ENCODE measurements at regions not wholly inside any gene's neighbourhood (a gene's known extent, or its start where the extent isn't known, plus 50 kb on each side); places are given as distances from the start of the nearest gene placed in this dataset.

DNA sequence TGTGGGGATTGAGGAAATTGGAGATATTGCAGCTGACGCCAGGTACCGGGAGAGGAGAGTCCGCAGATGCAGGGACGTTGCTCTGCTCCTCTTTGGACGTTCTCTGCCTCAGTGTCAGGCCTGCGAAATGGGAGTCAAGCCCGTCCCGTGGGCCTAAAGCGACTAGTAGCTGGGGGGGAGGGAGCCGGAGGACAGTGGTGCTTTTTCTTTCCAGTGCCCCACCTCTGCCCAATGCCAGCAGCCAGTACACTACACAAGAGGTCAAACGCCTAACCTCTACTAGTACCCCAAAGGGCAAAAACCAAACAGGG is 413.6 kb upstream of the ESRRG start:
- Histone ChIP-seq H3K27ac (ENCODE audit: control insufficient read depth, insufficient read depth) (no peak overlapping the region), H4K20me1 (ENCODE audit: control insufficient read depth, insufficient read depth) (no peaks in the 10 kb centered on the region), H3K9me3 (replicated peaks; ENCODE audit: control insufficient read depth, insufficient read depth, low read length) (no peaks in the 10 kb centered on the region; the same call in 2 of the 3 replicates), H3K36me3 (ENCODE audit: control insufficient read depth in 2 of 2, insufficient read depth in 2 of 2, low read length in 1 of 2) (no peaks in the 10 kb centered on the region), H3K9ac (ENCODE audit: control insufficient read depth, insufficient read depth, low read length) (no peak overlapping the region), H3K4me2 (ENCODE audit: control insufficient read depth, insufficient read depth) (no peak overlapping the region), H3K4me1 (ENCODE audit: control insufficient read depth, insufficient read depth, low read length) (no peaks in the 10 kb centered on the region), H3K79me2 (ENCODE audit: control insufficient read depth, insufficient read depth, low read length) (no peaks in the 10 kb centered on the region), H2AFZ (ENCODE audit: control insufficient read depth, low read depth, low read length) (no peak overlapping the region), H3K27me3 (replicated peaks in 1 of 2; ENCODE audit: control insufficient read depth in 2 of 2, insufficient read depth in 2 of 2, low read length in 1 of 2) (peaks cover 17 to 37% of the 10 kb centered on the region in 2 experiments), H3K4me3 (no peak overlapping the region)
- ChIA-PET CTCF (no interaction called here), SMC1A (ENCODE audit: uncharacterized antibody, unreplicated experiment) (no interaction called here), RAD21 (ENCODE audit: unreplicated experiment) (no interaction called here), POLR2A (no interaction called here)
- TF ChIP-seq MYC (IDR thresholded peaks at IDR 0.05; ENCODE audit: insufficient read depth, insufficient read length, insufficient replicate concordance, low read length, severe bottlenecking): no peak
- TF ChIP-seq ZSCAN29 (IDR thresholded peaks at IDR 0.05): no peak
- TF ChIP-seq ATF7 (IDR thresholded peaks at IDR 0.05; ENCODE audit: low read depth): no peak
- no peak for TF ChIP-seq RAD21 (IDR thresholded peaks at IDR 0.05; ENCODE audit: insufficient read depth, low read depth, low read length)
- no peak for TF ChIP-seq BRCA1 (IDR thresholded peaks at IDR 0.05; ENCODE audit: low read depth, low read length)
- no peak for TF ChIP-seq JUNB (IDR thresholded peaks at IDR 0.05)
- no peak for TF ChIP-seq ATF2 (IDR thresholded peaks at IDR 0.05; ENCODE audit: low read length)
- no peak for TF ChIP-seq PAX8 (IDR thresholded peaks at IDR 0.05)
- no peak for TF ChIP-seq ZNF24 (IDR thresholded peaks at IDR 0.05)
- no peak for TF ChIP-seq IRF3 (IDR thresholded peaks at IDR 0.05)
- TF ChIP-seq BACH1 (IDR thresholded peaks at IDR 0.05; ENCODE audit: borderline replicate concordance): no peak
- intact Hi-C loops (cut with micrococcal nuclease; ENCODE audit: unreplicated experiment): no loop called here
- ATAC-seq: no peak
- DNase-seq (ENCODE audit: low read depth, low spot score): no peak
- no peak for FAIRE-seq
- no TSS peak for BruUV-seq (replicated peaks)
- WGBS (ENCODE audit: insufficient coverage, insufficient replicate concordance, low lambda C conversion rate, missing lambda C conversion rate): 9% methylated on average over 11 of the region's 11 CpGs
- in situ Hi-C loops (cut with MboI): no loop called here

Data from GM12878 (cell line).